ENCODE measurements at regions not wholly inside any gene's neighbourhood (a gene's known extent, or its start where the extent isn't known, plus 50 kb on each side); places are given as distances from the start of the nearest gene placed in this dataset.
A peak's percentile ranks its signal among the peaks of the same experiment; 100 is the strongest.

- ATAC-seq (peak; percentile 93 to 98 (median 96)), FAIRE-seq (peak; percentile 71), DNase-seq (no peak)
- H3K9me3 ChIP-seq, result no peaks in the 10 kb centered on the region
- H3K36me3 ChIP-seq, result no peaks in the 10 kb centered on the region
- TF ChIP-seq, protein P1, sequence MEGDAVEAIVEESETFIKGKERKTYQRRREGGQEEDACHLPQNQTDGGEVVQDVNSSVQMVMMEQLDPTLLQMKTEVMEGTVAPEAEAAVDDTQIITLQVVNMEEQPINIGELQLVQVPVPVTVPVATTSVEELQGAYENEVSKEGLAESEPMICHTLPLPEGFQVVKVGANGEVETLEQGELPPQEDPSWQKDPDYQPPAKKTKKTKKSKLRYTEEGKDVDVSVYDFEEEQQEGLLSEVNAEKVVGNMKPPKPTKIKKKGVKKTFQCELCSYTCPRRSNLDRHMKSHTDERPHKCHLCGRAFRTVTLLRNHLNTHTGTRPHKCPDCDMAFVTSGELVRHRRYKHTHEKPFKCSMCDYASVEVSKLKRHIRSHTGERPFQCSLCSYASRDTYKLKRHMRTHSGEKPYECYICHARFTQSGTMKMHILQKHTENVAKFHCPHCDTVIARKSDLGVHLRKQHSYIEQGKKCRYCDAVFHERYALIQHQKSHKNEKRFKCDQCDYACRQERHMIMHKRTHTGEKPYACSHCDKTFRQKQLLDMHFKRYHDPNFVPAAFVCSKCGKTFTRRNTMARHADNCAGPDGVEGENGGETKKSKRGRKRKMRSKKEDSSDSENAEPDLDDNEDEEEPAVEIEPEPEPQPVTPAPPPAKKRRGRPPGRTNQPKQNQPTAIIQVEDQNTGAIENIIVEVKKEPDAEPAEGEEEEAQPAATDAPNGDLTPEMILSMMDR (IDR thresholded peaks at IDR 0.05), result no peak
- H3K27ac ChIP-seq, result peak overlapping the region in 2 of 4 donors; percentile 43 to 44
- peaks cover 8 to 19% (median 18%) of the 10 kb centered on the region in 3 donors for H3K4me1 ChIP-seq
- H3K4me3 ChIP-seq, result no peak overlapping the region
- no peaks in the 10 kb centered on the region for H3K27me3 ChIP-seq
- intact Hi-C loops (cut with DNase I), result no loop called here
Observed at GRCh38 chr12:73383584-73384222, 1111.5 kb downstream of the TRHDE start.

DNA sequence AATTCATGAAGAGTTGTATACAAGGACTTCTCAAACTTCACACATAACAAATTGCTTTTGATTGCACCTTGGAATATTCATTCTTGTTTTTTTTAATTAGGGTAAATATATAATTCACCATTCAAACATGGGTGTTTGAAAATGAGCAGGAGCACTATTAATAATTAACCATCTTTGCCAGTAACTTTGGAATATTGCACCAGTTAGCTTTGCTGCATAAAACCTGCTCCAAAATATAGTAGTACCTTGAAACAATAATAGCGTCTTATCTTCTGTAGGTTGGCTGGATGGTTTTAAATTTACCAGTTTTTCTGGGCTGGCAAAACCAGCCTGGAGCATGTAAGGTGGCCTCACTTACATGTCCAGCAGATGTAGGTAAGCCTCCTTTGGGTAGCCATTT, 1112.4 kb downstream of the TRHDE start:
- Histone ChIP-seq H3K4me3 (no peak overlapping the region), H3K27me3 (no peaks in the 10 kb centered on the region), H3K9me3 (no peaks in the 10 kb centered on the region), H3K27ac (peak overlapping the region in 2 of 4 donors; percentile 43 to 44), H3K4me1 (peaks cover 8 to 19% (median 18%) of the 10 kb centered on the region in 3 donors), H3K36me3 (no peaks in the 10 kb centered on the region)
- WGBS, 2 donors, result 9 to 18% methylated on average over 1 of the region's 1 CpG
- DNase-seq (no peak), ATAC-seq (peak; percentile 32 to 77 (median 58)), FAIRE-seq (no peak)
- intact Hi-C loops (cut with DNase I), result no loop called here
- TF ChIP-seq, protein P1 (IDR thresholded peaks at IDR 0.05), result no peak

- H3K9me3 ChIP-seq, result no peaks in the 10 kb centered on the region
- intact Hi-C loops (cut with DNase I), result no loop called here
- WGBS, 2 donors, result 62 to 70% methylated on average over 2 of the region's 2 CpGs
- H3K36me3 ChIP-seq, result no peaks in the 10 kb centered on the region
- no peaks in the 10 kb centered on the region for H3K27me3 ChIP-seq
- TF ChIP-seq, protein P1 (IDR thresholded peaks at IDR 0.05), result no peak
- no peak for DNase-seq
- peaks cover 0 to under 1% (median 0%) of the 10 kb centered on the region in 3 donors for H3K4me1 ChIP-seq
- FAIRE-seq, result no peak
- no peak for ATAC-seq
- H3K4me3 ChIP-seq, result no peak overlapping the region
- no peak overlapping the region for H3K27ac ChIP-seq
Observed at GRCh38 chr12:73390261-73390660, 1118.1 kb downstream of the TRHDE start.

GRCh38 chr12:73413051-73413450, 1124.6 kb upstream of the ATXN7L3B start:
- TF ChIP-seq, protein P1 (IDR thresholded peaks at IDR 0.05), result no peak
- FAIRE-seq (no peak), ATAC-seq (no peak), DNase-seq (no peak)
- Histone ChIP-seq H3K4me1 (no peaks in the 10 kb centered on the region), H3K4me3 (no peak overlapping the region), H3K27me3 (no peaks in the 10 kb centered on the region), H3K36me3 (no peaks in the 10 kb centered on the region), H3K9me3 (no peaks in the 10 kb centered on the region), H3K27ac (no peak overlapping the region)
- intact Hi-C loops (cut with DNase I), result no loop called here
- WGBS, 2 donors, result 67 to 84% methylated on average over 2 of the region's 2 CpGs

DNA sequence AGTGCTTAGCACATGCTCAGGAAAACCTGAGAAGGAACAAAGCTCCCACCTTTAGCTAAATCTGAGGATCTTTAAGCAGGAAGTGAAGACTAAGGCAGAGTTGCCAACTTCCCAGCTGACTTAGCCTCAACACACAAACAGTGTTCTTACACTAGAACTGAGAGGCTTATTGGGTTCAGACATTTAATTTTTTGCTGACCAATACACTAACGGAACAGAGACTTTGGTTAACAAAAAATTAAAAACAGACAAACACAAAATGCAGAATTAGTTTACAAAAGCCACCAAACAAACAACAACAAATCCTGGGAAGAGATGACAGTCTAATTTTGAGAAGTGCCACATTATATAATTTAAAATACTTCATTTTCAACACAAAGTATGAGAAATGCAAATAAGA, 1123.7 kb upstream of the ATXN7L3B start:
- Histone ChIP-seq H3K36me3 (no peaks in the 10 kb centered on the region), H3K9me3 (no peaks in the 10 kb centered on the region), H3K4me3 (no peak overlapping the region), H3K4me1 (no peaks in the 10 kb centered on the region), H3K27me3 (no peaks in the 10 kb centered on the region), H3K27ac (no peak overlapping the region)
- 31 to 38% methylated on average over 1 of the region's 1 CpG for WGBS, 2 donors
- no peak for ATAC-seq
- no peak for FAIRE-seq
- DNase-seq, result no peak
- TF ChIP-seq, protein P1 (IDR thresholded peaks at IDR 0.05), result no peak
- intact Hi-C loops (cut with DNase I), result no loop called here
